Cardiac fibroblast (primary cell): ENCODE measurements at regions not wholly inside any gene's neighbourhood (a gene's known extent, or its start where the extent isn't known, plus 50 kb on each side); places are given as distances from the start of the nearest gene placed in this dataset.

Experiments used
- DNase-seq, 2 donors: peaks; one replicate each; pipeline versions ENCODE4 v3.0.0 to v3.0.0-alpha.2; 2010; ENCODE audit warnings: low read depth in 2 of 2
- H3K4me3 ChIP-seq, 2 donors: replicated peaks in 1 of 2; 1 replicate in 1 of 2; 2 replicates in 1 of 2; pipeline ENCODE4 v1.5.1; 2011; ENCODE audit warnings: low read depth in 2 of 2, low read length in 2 of 2, mild to moderate bottlenecking in 2 of 2, moderate library complexity in 1 of 2
- CTCF ChIP-seq: IDR thresholded peaks from one replicate; pipeline ENCODE4 v1.5.1; 2011; ENCODE audit warnings: low read depth, mild to moderate bottlenecking, low read length, inconsistent platforms

GRCh38 chr2:236688157-236688556 lies 118.5 kb downstream of the ACKR3 start:
- no peak for DNase-seq
- TF ChIP-seq CTCF = no peak
- no peak overlapping the region for H3K4me3 ChIP-seq

DNA sequence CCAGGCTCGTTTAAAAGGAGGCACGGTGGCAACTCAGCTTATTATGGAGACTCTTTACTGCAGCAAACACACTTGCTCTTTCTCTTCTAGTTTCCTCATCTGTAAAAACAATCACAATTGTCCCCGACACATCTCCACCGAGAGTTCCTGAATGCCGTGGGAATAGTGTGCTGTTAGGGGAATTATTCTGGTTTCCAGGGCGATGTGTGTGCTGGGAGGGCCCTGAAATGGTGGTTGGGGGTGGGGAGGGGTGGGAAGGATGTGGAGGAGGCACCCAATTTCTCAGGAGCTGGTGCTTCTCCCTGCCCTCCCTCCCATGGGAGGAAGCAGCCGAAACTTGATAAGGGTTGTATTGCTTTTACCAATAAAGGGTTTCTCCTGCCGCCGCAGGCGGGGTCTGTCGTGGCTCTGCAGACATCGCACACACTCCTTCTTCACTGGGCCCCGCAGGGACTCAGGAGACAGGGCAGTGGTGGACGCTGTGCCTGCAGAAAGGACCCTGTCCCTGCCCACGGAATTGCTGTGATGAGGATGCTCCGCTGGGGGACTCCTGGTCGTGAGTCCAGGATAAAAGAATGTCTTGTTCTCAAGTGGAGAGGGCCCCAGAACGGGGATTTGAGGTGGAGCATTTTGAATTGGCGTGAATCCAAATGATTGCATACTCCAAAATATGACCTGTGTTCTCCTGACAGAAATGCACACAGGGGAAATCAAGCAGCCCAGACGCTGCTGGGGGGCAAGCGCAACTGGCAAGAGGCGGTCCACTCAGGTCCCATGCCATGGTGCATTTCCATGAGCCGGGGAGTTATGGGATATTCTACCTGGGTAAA lies 119.2 kb downstream of the ACKR3 start:
- no peak overlapping the region for H3K4me3 ChIP-seq
- no peak for TF ChIP-seq CTCF
- no peak for DNase-seq

DNA sequence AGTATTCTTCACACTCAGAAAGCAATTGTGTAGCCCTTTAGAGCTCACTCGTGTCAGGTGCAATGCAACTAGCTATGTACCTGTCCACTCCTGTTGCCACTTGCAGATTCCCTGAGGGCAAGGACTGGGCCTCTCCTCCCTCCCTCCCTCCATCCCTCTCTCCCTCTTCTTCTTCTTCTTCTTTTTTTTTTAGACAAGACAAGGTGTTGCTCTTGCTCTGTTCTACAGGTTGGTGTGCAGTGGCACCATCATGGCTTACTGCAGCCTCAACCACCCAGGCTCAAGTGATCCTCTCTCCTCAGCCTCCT lies 119.7 kb downstream of the ACKR3 start:
- no peak overlapping the region for H3K4me3 ChIP-seq
- no peak for TF ChIP-seq CTCF
- DNase-seq = no peak

DNA sequence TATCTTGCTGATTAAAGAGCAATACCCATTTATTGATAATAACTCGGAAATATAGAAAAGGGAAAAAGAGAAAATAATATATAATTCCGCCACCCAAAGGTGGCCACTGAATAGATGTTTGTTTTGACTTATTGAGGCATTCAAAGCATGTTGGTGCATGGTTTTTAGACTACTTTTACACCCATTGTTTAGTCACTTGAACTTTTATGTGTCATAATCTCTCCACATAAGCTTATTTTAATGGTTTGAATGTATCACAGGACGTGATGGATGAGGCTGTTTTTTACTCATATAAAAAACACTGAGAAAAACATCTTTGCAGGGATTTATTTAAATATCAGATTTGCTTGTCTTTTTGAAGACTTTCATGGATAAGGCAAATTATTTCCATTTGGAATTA lies 120.4 kb downstream of the ACKR3 start:
- no peak overlapping the region for H3K4me3 ChIP-seq
- DNase-seq = peak in 1 of 2 donors; percentile 7
- TF ChIP-seq CTCF = no peak

DNA sequence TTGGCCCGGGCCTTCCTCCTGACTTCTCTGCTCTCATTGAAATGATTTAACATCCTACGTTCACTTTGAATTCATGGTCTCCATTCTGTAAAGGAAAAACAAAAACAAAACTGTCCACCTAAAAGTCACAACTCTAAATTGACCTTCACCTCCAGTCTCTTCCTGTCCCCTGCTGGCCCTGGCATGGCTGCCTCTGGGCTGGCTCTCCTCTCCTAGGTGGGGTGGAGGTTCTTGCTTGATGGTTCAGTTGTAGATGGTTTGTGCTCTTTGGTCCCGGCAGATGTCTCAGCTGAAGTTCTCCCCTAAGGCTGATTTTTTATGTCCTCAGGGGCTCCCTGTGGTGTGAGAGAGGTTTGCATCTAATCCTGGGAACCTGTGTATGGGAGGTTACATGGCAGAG lies 121.1 kb downstream of the ACKR3 start:
- TF ChIP-seq CTCF = no peak
- no peak for DNase-seq
- H3K4me3 ChIP-seq = no peak overlapping the region

GRCh38 chr2:236691799-236692167 lies 122.2 kb downstream of the ACKR3 start:
- DNase-seq = peak in 1 of 2 donors; percentile 30
- no peak overlapping the region for H3K4me3 ChIP-seq
- TF ChIP-seq CTCF = no peak

DNA sequence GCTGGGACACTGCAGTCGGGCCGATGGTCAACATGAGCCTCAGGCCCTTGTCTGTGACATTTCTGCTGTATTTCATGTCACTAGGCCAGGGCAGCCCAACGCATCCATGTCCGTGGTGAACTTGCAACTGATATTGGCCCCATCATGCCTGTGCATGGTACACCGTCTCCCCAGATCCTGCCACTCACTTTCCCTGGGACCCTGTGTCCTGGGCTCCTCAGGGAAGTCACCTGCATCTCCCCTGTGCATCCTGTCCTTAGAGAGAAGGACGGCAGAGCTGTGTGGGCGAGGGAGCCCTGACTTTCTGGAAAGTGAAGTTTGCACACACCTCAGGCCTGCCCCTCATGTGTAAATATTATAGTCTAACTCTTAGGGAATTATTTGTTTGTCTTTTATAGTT lies 123.3 kb downstream of the ACKR3 start:
- H3K4me3 ChIP-seq = no peak overlapping the region
- no peak for DNase-seq
- TF ChIP-seq CTCF = no peak
